ENCODE measurements at regions not wholly inside any gene's neighbourhood (a gene's known extent, or its start where the extent isn't known, plus 50 kb on each side); places are given as distances from the start of the nearest gene placed in this dataset.

DNA sequence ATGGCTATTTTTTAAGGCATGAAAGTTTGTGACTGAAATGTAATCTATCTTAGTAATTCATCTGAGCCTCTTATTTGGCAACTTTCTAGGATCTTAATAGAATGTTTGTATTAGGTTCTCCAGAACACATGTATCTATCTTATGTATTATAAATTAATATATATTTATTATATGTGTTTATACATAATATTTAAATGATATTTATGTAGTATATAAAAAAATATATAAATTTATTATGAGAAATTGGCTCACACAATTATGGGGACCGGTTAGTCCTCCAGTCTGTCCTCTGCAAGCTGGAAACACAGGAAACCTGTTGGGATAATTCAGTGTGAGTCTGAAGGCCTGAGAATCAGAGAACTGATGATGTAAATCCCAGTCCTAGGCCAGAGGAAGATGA lies 155.7 kb downstream of the AMY1C start:
- no peaks in the 10 kb centered on the region for H3K36me3 Mint-ChIP-seq (ENCODE audit: insufficient read depth)
- peaks cover 7% of the 10 kb centered on the region for H3K9me3 Mint-ChIP-seq (ENCODE audit: low read depth)
- no peak for DNase-seq (ENCODE audit: low spot score, unreplicated experiment)
- no peaks in the 10 kb centered on the region for H3K27me3 Mint-ChIP-seq
- H3K4me3 Mint-ChIP-seq (ENCODE audit: low read depth): no peak overlapping the region
- H3K27ac Mint-ChIP-seq: no peak overlapping the region
- TF ChIP-seq, protein P1, sequence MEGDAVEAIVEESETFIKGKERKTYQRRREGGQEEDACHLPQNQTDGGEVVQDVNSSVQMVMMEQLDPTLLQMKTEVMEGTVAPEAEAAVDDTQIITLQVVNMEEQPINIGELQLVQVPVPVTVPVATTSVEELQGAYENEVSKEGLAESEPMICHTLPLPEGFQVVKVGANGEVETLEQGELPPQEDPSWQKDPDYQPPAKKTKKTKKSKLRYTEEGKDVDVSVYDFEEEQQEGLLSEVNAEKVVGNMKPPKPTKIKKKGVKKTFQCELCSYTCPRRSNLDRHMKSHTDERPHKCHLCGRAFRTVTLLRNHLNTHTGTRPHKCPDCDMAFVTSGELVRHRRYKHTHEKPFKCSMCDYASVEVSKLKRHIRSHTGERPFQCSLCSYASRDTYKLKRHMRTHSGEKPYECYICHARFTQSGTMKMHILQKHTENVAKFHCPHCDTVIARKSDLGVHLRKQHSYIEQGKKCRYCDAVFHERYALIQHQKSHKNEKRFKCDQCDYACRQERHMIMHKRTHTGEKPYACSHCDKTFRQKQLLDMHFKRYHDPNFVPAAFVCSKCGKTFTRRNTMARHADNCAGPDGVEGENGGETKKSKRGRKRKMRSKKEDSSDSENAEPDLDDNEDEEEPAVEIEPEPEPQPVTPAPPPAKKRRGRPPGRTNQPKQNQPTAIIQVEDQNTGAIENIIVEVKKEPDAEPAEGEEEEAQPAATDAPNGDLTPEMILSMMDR (IDR thresholded peaks at IDR 0.05; ENCODE audit: unreplicated experiment): no peak
- peaks cover 11% of the 10 kb centered on the region for H3K4me1 Mint-ChIP-seq (ENCODE audit: low read depth)

DNA sequence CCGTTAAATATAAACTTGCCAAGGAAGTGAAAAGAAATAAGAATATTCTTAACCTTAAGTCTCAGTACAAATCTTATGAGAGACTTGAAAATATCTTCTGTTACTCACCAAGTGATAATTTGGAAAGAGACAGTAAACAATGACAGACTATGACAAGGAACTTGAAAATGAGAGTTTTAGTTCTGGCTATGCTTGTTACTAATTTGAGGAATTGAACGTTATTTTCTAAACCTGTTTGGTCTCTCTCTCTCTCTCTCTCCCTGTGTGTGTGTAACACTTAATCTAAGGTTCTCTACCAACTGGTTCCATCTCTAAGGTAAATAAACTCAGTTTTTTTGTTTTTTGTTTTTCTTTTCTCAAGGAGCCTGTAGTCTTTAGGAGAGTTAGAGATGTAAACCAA lies 161.8 kb downstream of the AMY1C start:
- Mint-ChIP-seq H3K27me3 (no peaks in the 10 kb centered on the region), H3K9me3 (ENCODE audit: low read depth) (no peaks in the 10 kb centered on the region), H3K4me3 (ENCODE audit: low read depth) (no peak overlapping the region), H3K4me1 (ENCODE audit: low read depth) (peaks cover 5% of the 10 kb centered on the region), H3K36me3 (ENCODE audit: insufficient read depth) (no peaks in the 10 kb centered on the region), H3K27ac (no peak overlapping the region)
- no peak for DNase-seq (ENCODE audit: low spot score, unreplicated experiment)
- TF ChIP-seq, protein P1 (IDR thresholded peaks at IDR 0.05; ENCODE audit: unreplicated experiment): no peak

DNA sequence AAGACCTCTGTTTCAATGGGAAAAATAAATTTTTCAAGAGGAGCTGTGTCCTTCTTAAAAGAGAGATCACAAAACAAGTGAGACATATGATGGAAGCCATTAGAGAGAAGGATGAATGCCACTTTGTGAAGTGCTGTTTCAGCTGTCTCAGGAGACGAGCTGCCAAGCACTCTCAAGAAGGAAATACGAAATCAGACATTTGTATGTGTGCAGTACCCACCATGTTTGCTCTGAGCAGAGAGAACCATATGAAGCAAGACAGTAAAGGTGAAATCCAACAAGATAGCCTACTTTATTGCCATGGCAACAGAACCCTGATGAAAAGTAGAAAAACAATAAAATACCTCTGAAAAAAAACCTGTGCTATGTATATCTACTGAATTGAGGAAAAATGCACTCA lies 168.1 kb downstream of the AMY1C start:
- Mint-ChIP-seq H3K9me3 (ENCODE audit: low read depth) (peaks cover 3% of the 10 kb centered on the region), H3K4me1 (ENCODE audit: low read depth) (no peaks in the 10 kb centered on the region), H3K4me3 (ENCODE audit: low read depth) (no peak overlapping the region), H3K27me3 (no peaks in the 10 kb centered on the region), H3K27ac (no peak overlapping the region), H3K36me3 (ENCODE audit: insufficient read depth) (no peaks in the 10 kb centered on the region)
- no peak for DNase-seq (ENCODE audit: low spot score, unreplicated experiment)
- TF ChIP-seq, protein P1 (IDR thresholded peaks at IDR 0.05; ENCODE audit: unreplicated experiment): no peak

DNA sequence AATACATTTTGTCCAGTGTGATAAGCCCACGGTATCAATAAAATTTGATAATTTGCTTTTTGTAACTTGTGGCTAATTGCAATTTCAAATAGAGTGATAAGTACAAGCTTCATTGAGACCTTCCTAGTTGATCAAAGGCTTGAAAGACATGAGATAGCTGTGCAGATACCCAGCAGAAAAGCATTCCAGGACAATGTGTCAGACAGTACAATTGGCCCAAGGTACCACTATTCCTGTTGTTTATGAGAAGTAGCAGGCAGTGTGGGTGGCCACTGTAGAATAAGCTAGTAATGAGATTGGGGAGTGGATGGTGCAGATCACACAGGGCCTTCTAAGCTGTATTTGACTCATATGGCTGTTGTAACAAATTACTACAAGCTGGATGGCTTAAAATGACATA lies 182.2 kb downstream of the AMY1C start:
- H3K36me3 Mint-ChIP-seq (ENCODE audit: insufficient read depth): no peaks in the 10 kb centered on the region
- no peaks in the 10 kb centered on the region for H3K4me1 Mint-ChIP-seq (ENCODE audit: low read depth)
- no peak overlapping the region for H3K4me3 Mint-ChIP-seq (ENCODE audit: low read depth)
- DNase-seq (ENCODE audit: low spot score, unreplicated experiment): no peak
- H3K27ac Mint-ChIP-seq: no peak overlapping the region
- TF ChIP-seq, protein P1 (IDR thresholded peaks at IDR 0.05; ENCODE audit: unreplicated experiment): no peak
- no peaks in the 10 kb centered on the region for H3K27me3 Mint-ChIP-seq
- H3K9me3 Mint-ChIP-seq (ENCODE audit: low read depth): peaks cover 7% of the 10 kb centered on the region

DNA sequence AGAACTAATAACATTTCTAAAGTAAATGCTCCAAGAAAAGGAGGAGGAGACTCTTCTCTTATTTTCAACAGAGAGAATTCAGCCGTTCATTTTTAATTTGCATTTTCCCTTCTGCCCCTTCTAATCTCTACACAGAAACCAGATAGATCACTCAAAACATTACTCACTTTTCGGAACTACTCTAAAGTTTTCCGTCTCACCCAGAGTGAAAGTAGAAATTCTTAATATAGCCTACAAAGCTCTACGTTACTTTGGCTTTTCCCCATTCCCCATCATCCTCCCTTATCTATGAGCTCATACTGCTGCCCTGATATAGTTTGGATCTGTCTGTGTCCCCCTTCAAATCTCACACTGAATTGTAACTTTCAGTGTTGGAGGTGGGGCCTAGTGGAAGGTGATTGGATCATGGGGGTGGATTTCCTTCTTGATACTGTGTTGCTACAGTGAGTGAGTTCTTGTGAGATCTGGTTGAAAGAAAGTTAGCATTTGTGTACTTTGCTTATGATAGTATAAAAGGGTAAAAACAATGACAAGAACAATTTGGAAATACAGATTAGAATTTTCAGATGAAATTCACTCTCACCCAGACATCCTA lies 188.2 kb downstream of the AMY1C start:
- Mint-ChIP-seq H3K4me1 (ENCODE audit: low read depth) (peaks cover 22% of the 10 kb centered on the region), H3K27me3 (no peaks in the 10 kb centered on the region), H3K9me3 (ENCODE audit: low read depth) (peaks cover 2% of the 10 kb centered on the region), H3K27ac (no peak overlapping the region), H3K4me3 (ENCODE audit: low read depth) (no peak overlapping the region), H3K36me3 (ENCODE audit: insufficient read depth) (no peaks in the 10 kb centered on the region)
- TF ChIP-seq, protein P1 (IDR thresholded peaks at IDR 0.05; ENCODE audit: unreplicated experiment): no peak
- DNase-seq (ENCODE audit: low spot score, unreplicated experiment): no peak

Data from progenitor cell of endocrine pancreas (in vitro differentiated cells).